Sigmoid colon (tissue), 3 donors: ENCODE measurements at regions not wholly inside any gene's neighbourhood (a gene's known extent, or its start where the extent isn't known, plus 50 kb on each side); places are given as distances from the start of the nearest gene placed in this dataset.

Experiments
- CTCF ChIP-seq, 4 experiments: fragments of 450-650 bp in 3 of 4; fragments of 200-600 bp in 1 of 4; IDR thresholded peaks; one replicate each; pipeline ENCODE4 v1.5.1; 2016 to 2019; ENCODE audit warnings: antibody characterized with exemption in 4 of 4, mild to moderate bottlenecking in 3 of 4, moderate library complexity in 2 of 4
- POLR2A ChIP-seq, 2 donors: fragments of 450-650 bp; IDR thresholded peaks; one replicate each; pipeline ENCODE4 v1.6.1; 2016; ENCODE audit warnings: antibody characterized with exemption in 2 of 2, mild to moderate bottlenecking in 2 of 2, moderate library complexity in 2 of 2

GRCh38 chr5:4643960-4644359 lies 496.2 kb upstream of the ADAMTS16 start:
- TF ChIP-seq CTCF (IDR thresholded peaks at IDR 0.05), result no peak
- TF ChIP-seq POLR2A (IDR thresholded peaks at IDR 0.05), result no peak
